Stimulated activated CD4-positive, alpha-beta T cell treated with anti-CD3 and anti-CD28 coated beads, Interleukin-12 subunit alpha, Interleukin-12 subunit beta, amount 100 ng/mL, for 4 hours (primary cell): ENCODE measurements at regions not wholly inside any gene's neighbourhood (a gene's known extent, or its start where the extent isn't known, plus 50 kb on each side); places are given as distances from the start of the nearest gene placed in this dataset.

Experiments used
- DNase-seq: peaks from one replicate; pipeline ENCODE4 v3.0.0-alpha.2; 2020

- DNase-seq = no peak
These were observed 191.3 kb downstream of the MID1IP1 start for GRCh38 chrX:38992441-38993096.

GRCh38 chrX:38993500-38993899, 192.2 kb downstream of the MID1IP1 start:
- no peak for DNase-seq

- DNase-seq = no peak
These were observed 197.8 kb downstream of the MID1IP1 start for GRCh38 chrX:38999099-38999498.

GRCh38 chrX:38999967-39000745, 198.9 kb downstream of the MID1IP1 start:
- DNase-seq = no peak

- no peak for DNase-seq
These were observed 199.5 kb downstream of the MID1IP1 start for GRCh38 chrX:39000802-39001201.

- DNase-seq = no peak
These were observed 201.2 kb downstream of the MID1IP1 start for GRCh38 chrX:39002466-39002865.

- DNase-seq = no peak
These were observed 207.3 kb downstream of the MID1IP1 start for GRCh38 chrX:39008549-39008948.

GRCh38 chrX:39011454-39012221, 210.4 kb downstream of the MID1IP1 start:
- DNase-seq = no peak

GRCh38 chrX:39012621-39013111, 211.4 kb downstream of the MID1IP1 start:
- DNase-seq = no peak

- DNase-seq = no peak
These were observed 215.3 kb downstream of the MID1IP1 start for GRCh38 chrX:39016556-39016955.

- DNase-seq = no peak
These were observed 215.8 kb downstream of the MID1IP1 start for GRCh38 chrX:39017077-39017476.

GRCh38 chrX:39017716-39018115, 216.5 kb downstream of the MID1IP1 start:
- DNase-seq = no peak

GRCh38 chrX:39018541-39018940, 217.3 kb downstream of the MID1IP1 start:
- no peak for DNase-seq

- DNase-seq = no peak
These were observed 217.8 kb downstream of the MID1IP1 start for GRCh38 chrX:39019056-39019455.

GRCh38 chrX:39020051-39020669, 218.9 kb downstream of the MID1IP1 start:
- no peak for DNase-seq

- no peak for DNase-seq
These were observed 220.8 kb downstream of the MID1IP1 start for GRCh38 chrX:39022106-39022505.

GRCh38 chrX:39029221-39029620, 228.0 kb downstream of the MID1IP1 start:
- no peak for DNase-seq

GRCh38 chrX:39030636-39031035, 229.4 kb downstream of the MID1IP1 start:
- no peak for DNase-seq

GRCh38 chrX:39039890-39040289, 238.6 kb downstream of the MID1IP1 start:
- DNase-seq = no peak

GRCh38 chrX:39043838-39044550, 242.7 kb downstream of the MID1IP1 start:
- no peak for DNase-seq

GRCh38 chrX:39047174-39047573, 245.9 kb downstream of the MID1IP1 start:
- DNase-seq = no peak

GRCh38 chrX:39049975-39050374, 248.7 kb downstream of the MID1IP1 start:
- no peak for DNase-seq
